Osteocyte (in vitro differentiated cells): ENCODE measurements at regions not wholly inside any gene's neighbourhood (a gene's known extent, or its start where the extent isn't known, plus 50 kb on each side); places are given as distances from the start of the nearest gene placed in this dataset.

Experiments
- DNase-seq: peaks from one replicate; pipeline ENCODE4 v3.0.0; 2021; ENCODE audit warnings: mixed read lengths; ENCODE audit not compliant: unreplicated experiment; ENCODE audit errors: extremely low spot score
- H3K27ac Mint-ChIP-seq: one replicate; pipeline ENCODE4 v1.8.0; 2021; ENCODE audit warnings: mild to moderate bottlenecking, mixed read lengths; ENCODE audit not compliant: unreplicated experiment
- H3K27me3 Mint-ChIP-seq: one replicate; pipeline ENCODE4 v1.8.0; 2021; ENCODE audit warnings: mixed read lengths; ENCODE audit not compliant: unreplicated experiment
- H3K36me3 Mint-ChIP-seq: one replicate; pipeline ENCODE4 v1.8.0; 2021; ENCODE audit warnings: mixed read lengths; ENCODE audit not compliant: unreplicated experiment
- H3K4me1 Mint-ChIP-seq: one replicate; pipeline ENCODE4 v1.8.0; 2021; ENCODE audit warnings: mixed read lengths; ENCODE audit not compliant: unreplicated experiment
- H3K4me3 Mint-ChIP-seq: one replicate; pipeline ENCODE4 v1.8.0; 2021; ENCODE audit warnings: mild to moderate bottlenecking, moderate library complexity, mixed read lengths; ENCODE audit not compliant: unreplicated experiment
- H3K9me3 Mint-ChIP-seq: one replicate; pipeline ENCODE4 v1.8.0; 2021; ENCODE audit warnings: mixed read lengths; ENCODE audit not compliant: unreplicated experiment
- CTCF ChIP-seq: fragments of 200-600 bp; sonication (generic); IDR thresholded peaks from 2 replicates; pipeline ENCODE4 v1.5.0; 2021; ENCODE audit warnings: antibody characterized with exemption, mild to moderate bottlenecking, moderate library complexity

GRCh38 chr15:61528581-61528910, 299.4 kb upstream of the RORA start:
- DNase-seq: no peak
- Mint-ChIP-seq H3K4me3 (no peak overlapping the region), H3K27ac (no peak overlapping the region)

GRCh38 chr15:61527836-61528580, 298.9 kb upstream of the RORA start:
- H3K27ac Mint-ChIP-seq: no peak overlapping the region
- no peak overlapping the region for H3K4me3 Mint-ChIP-seq
- DNase-seq: no peak
- H3K27me3 Mint-ChIP-seq: no peaks in the 10 kb centered on the region
- H3K9me3 Mint-ChIP-seq: no peaks in the 10 kb centered on the region
- H3K4me1 Mint-ChIP-seq: no peaks in the 10 kb centered on the region
- no peaks in the 10 kb centered on the region for H3K36me3 Mint-ChIP-seq
- no peak for TF ChIP-seq CTCF

More at GRCh38 chr15:61528581-61528910, 299.4 kb upstream of the RORA start:
- TF ChIP-seq CTCF: no peak
- no peaks in the 10 kb centered on the region for H3K4me1 Mint-ChIP-seq
- H3K27me3 Mint-ChIP-seq: no peaks in the 10 kb centered on the region
- no peaks in the 10 kb centered on the region for H3K36me3 Mint-ChIP-seq
- H3K9me3 Mint-ChIP-seq: no peaks in the 10 kb centered on the region

- TF ChIP-seq CTCF: no peak
- Mint-ChIP-seq H3K27me3 (no peaks in the 10 kb centered on the region), H3K36me3 (no peaks in the 10 kb centered on the region), H3K9me3 (no peaks in the 10 kb centered on the region), H3K4me3 (no peak overlapping the region), H3K4me1 (no peaks in the 10 kb centered on the region), H3K27ac (no peak overlapping the region)
- DNase-seq: no peak
These were observed 295.4 kb upstream of the RORA start for GRCh38 chr15:61524545-61524944.

- no peaks in the 10 kb centered on the region for H3K36me3 Mint-ChIP-seq
- H3K4me1 Mint-ChIP-seq: no peaks in the 10 kb centered on the region
- no peaks in the 10 kb centered on the region for H3K9me3 Mint-ChIP-seq
- H3K27ac Mint-ChIP-seq: no peak overlapping the region
- H3K4me3 Mint-ChIP-seq: no peak overlapping the region
- no peak for DNase-seq
- H3K27me3 Mint-ChIP-seq: no peaks in the 10 kb centered on the region
- no peak for TF ChIP-seq CTCF
These were observed 295.0 kb upstream of the RORA start for GRCh38 chr15:61524086-61524485.

- no peak for TF ChIP-seq CTCF
- H3K9me3 Mint-ChIP-seq: no peaks in the 10 kb centered on the region
- no peaks in the 10 kb centered on the region for H3K36me3 Mint-ChIP-seq
- DNase-seq: no peak
- H3K4me3 Mint-ChIP-seq: no peak overlapping the region
- no peaks in the 10 kb centered on the region for H3K27me3 Mint-ChIP-seq
- H3K4me1 Mint-ChIP-seq: no peaks in the 10 kb centered on the region
- H3K27ac Mint-ChIP-seq: no peak overlapping the region
These were observed 293.3 kb upstream of the RORA start for GRCh38 chr15:61522411-61522810.
